ENCODE measurements at regions not wholly inside any gene's neighbourhood (a gene's known extent, or its start where the extent isn't known, plus 50 kb on each side); places are given as distances from the start of the nearest gene placed in this dataset.
A peak's percentile ranks its signal among the peaks of the same experiment; 100 is the strongest.

DNA sequence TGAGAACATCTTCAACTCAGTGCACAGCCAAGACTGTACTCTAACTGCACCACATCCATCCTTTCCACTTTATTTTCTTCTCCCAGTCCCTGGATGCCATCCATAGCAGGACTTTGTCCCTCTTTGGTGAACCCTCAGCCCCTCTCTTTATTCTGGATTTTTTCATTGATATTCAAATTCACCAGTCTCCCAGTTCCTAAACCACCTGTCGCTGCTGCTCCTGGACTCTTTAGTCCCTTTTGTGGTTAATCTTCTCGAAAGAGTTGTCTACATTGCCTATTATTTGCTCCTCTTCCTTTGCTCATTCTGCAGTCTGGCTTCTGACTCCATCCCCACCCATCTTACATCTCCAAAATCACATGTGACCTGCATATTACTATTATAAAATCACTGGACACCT, 59.4 kb upstream of the ZSWIM6 start:
- H3K9me3 Mint-ChIP-seq, result no peaks in the 10 kb centered on the region
- no peak overlapping the region for H3K4me3 Mint-ChIP-seq
- intact Hi-C loops (cut with micrococcal nuclease), result loop anchor here (10.0 kb wide), 1 partner anchor 48 kb away; no protein-coding TSS in a partner anchor
- H3K27me3 Mint-ChIP-seq, result no peaks in the 10 kb centered on the region
- no peak overlapping the region for H3K27ac Mint-ChIP-seq
- peaks cover 41% of the 10 kb centered on the region for H3K4me1 Mint-ChIP-seq (ENCODE audit: low read depth)
- H3K36me3 Mint-ChIP-seq (ENCODE audit: low read depth), result no peaks in the 10 kb centered on the region

DNA sequence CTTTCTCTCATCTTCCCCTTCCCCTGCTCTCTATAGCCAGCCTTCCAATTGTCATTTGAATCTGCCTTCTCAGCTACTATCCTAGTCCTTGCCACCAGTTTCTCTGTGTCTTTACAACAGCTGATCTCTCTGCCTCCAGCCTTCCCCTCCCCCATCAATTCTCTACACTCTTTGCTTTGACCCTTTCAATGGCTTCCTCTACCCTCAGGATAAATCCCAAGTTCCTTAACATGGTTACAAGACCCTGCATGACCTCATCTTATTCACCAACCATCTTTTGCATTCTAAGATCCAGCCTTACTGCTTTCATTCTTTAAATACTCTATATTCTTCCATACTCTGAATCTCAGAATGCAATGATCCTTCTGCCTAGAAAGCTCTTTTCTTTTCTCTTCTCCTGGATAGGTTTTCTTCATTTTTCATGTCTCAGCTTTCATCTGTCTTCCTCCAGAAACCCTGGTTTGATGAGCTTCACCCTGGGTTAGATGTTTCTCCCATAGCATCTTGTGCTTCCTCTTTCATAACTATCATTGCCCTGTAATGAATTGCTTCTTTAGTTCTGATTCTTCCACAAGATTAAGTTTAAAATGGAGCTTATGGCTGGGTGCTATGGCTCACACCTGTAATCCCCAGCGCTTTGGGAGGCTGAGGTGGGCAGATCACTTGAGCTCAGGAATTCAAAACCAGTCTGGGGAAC, 58.6 kb upstream of the ZSWIM6 start:
- Mint-ChIP-seq H3K4me1 (ENCODE audit: low read depth) (peaks cover 41% of the 10 kb centered on the region), H3K9me3 (no peaks in the 10 kb centered on the region), H3K36me3 (ENCODE audit: low read depth) (no peaks in the 10 kb centered on the region), H3K27me3 (no peaks in the 10 kb centered on the region), H3K4me3 (no peak overlapping the region), H3K27ac (no peak overlapping the region)
- intact Hi-C loops (cut with micrococcal nuclease), result loop anchor here (10.0 kb wide), 1 partner anchor 49 kb away; no protein-coding TSS in a partner anchor

DNA sequence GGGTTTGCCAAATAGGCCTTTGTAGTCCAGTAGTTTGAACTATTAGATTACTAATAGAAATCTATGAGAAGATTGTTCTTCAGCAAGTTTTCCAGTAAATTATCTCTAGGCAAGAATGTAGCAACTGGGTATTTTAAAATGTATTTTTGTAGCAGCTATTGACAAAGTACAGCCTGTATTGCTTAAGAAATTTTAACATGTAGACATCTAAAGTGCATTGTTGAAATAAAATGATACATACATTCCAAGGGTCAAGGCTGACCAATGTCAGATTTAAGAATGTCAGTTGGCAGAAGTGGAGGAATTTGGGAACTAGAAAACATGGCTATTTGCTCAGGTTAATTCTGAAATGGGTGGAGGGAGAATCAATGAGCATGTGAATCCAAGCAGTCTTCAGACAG, 57.5 kb upstream of the ZSWIM6 start:
- H3K9me3 Mint-ChIP-seq, result no peaks in the 10 kb centered on the region
- no peak overlapping the region for H3K27ac Mint-ChIP-seq
- intact Hi-C loops (cut with micrococcal nuclease), result loop anchor here (10.0 kb wide), 1 partner anchor 50 kb away; no protein-coding TSS in a partner anchor
- no peak overlapping the region for H3K4me3 Mint-ChIP-seq
- H3K36me3 Mint-ChIP-seq (ENCODE audit: low read depth), result no peaks in the 10 kb centered on the region
- peaks cover 36% of the 10 kb centered on the region for H3K4me1 Mint-ChIP-seq (ENCODE audit: low read depth)
- H3K27me3 Mint-ChIP-seq, result no peaks in the 10 kb centered on the region

DNA sequence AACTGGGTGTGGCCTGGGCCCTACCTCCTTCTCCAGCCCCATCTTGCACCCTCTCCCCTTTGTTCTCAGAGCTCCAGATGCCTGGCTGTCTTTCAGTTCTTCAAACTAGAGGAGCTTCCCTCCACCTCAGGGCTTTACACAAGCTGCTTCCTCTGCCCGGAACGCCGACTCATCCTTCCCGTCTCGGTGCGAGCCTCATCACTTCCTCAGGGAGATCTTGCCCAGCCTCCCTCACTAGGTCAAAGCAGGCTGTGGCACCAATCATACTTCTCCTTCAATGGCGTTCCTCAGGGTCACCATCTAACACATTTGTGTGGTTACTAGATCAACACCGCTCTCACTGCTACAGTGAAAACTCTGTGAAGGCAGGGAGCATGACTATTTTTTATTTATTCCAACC, 56.2 kb upstream of the ZSWIM6 start:
- Mint-ChIP-seq H3K36me3 (ENCODE audit: low read depth) (no peaks in the 10 kb centered on the region), H3K9me3 (no peaks in the 10 kb centered on the region), H3K4me1 (ENCODE audit: low read depth) (peaks cover 41% of the 10 kb centered on the region), H3K27ac (no peak overlapping the region), H3K4me3 (peak overlapping the region; percentile 1), H3K27me3 (no peaks in the 10 kb centered on the region)
- intact Hi-C loops (cut with micrococcal nuclease), result loop anchor here (2.0 to 10.0 kb wide), 5 partner anchors 41 to 133 kb away; partner anchors contain the start of gene SMIM15

DNA sequence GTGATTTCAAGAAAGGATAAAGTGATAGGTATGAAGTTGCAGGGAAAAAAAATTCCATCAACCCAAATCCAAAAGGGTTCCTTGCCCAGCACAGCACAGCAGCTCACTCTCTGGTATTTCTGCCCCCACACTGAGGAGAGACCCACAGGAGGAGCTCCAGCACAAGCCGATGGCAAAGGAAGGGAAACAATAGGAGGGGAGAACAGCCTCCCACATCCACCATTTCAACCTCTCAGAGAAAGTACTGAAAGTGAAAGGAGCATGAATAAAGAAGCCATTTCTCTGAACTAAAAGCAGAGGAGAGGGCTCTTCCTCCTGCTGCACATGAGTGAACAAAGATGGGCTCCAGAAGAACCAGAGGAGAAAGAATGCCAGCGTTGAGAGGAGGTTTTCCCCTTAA, 54.9 kb upstream of the ZSWIM6 start:
- peak overlapping the region; percentile 74 for H3K4me3 Mint-ChIP-seq
- peaks cover 45% of the 10 kb centered on the region for H3K4me1 Mint-ChIP-seq (ENCODE audit: low read depth)
- H3K27ac Mint-ChIP-seq, result no peak overlapping the region
- intact Hi-C loops (cut with micrococcal nuclease), result loop anchor here (2.0 to 10.0 kb wide), 5 partner anchors 40 to 132 kb away; partner anchors contain the start of gene SMIM15
- H3K9me3 Mint-ChIP-seq, result no peaks in the 10 kb centered on the region
- H3K27me3 Mint-ChIP-seq, result no peaks in the 10 kb centered on the region
- H3K36me3 Mint-ChIP-seq (ENCODE audit: low read depth), result no peaks in the 10 kb centered on the region

DNA sequence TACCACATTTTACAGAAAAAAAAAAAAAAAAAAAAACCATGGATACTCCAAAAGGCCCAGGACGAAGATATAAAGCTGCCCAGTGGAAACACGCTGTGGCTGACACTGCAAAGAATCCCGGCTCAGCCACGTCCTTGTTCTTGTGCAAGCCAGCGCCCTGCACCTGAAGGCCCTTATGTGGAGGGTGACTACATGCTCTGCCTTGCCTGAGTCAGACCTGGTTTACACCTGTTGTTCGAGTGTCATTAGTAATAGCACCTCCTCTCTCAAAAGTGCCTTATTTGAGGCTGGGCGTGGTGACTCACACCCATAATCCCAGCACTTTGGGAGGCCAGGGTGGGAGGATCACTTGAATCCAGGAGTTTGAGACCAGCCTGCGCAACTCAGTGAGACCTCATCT, 54.3 kb upstream of the ZSWIM6 start:
- H3K27me3 Mint-ChIP-seq, result no peaks in the 10 kb centered on the region
- intact Hi-C loops (cut with micrococcal nuclease), result loop anchor here (2.0 to 10.0 kb wide), 5 partner anchors 40 to 131 kb away; partner anchors contain the start of gene SMIM15
- no peaks in the 10 kb centered on the region for H3K36me3 Mint-ChIP-seq (ENCODE audit: low read depth)
- peak overlapping the region; percentile 74 for H3K4me3 Mint-ChIP-seq
- peaks cover 45% of the 10 kb centered on the region for H3K4me1 Mint-ChIP-seq (ENCODE audit: low read depth)
- H3K27ac Mint-ChIP-seq, result no peak overlapping the region
- no peaks in the 10 kb centered on the region for H3K9me3 Mint-ChIP-seq

DNA sequence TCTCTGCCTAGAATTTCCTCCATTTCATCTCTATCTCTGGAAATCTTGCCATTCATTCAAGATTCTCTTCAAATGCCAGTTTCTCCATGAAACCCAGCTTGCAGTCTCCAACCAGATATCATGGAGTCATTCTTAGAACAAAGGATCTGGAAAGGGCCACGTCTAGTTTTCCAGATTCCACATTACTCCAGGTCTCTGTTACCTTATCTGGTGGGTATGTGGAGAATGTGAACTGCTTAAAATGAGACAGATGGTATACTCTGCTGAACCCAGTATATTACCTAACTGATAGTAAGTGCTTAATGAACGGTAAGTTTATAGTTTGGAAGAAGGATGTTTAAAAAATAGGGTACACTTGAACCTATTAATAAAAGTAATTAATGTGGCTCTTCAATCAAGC, 52.3 kb upstream of the ZSWIM6 start:
- peaks cover 50% of the 10 kb centered on the region for H3K4me1 Mint-ChIP-seq (ENCODE audit: low read depth)
- H3K9me3 Mint-ChIP-seq, result no peaks in the 10 kb centered on the region
- no peaks in the 10 kb centered on the region for H3K27me3 Mint-ChIP-seq
- intact Hi-C loops (cut with micrococcal nuclease), result loop anchor here (5.0 to 10.0 kb wide), 3 partner anchors 38 to 117 kb away; partner anchors contain the start of gene SMIM15
- H3K4me3 Mint-ChIP-seq, result no peak overlapping the region
- H3K27ac Mint-ChIP-seq, result no peak overlapping the region
- no peaks in the 10 kb centered on the region for H3K36me3 Mint-ChIP-seq (ENCODE audit: low read depth)

DNA sequence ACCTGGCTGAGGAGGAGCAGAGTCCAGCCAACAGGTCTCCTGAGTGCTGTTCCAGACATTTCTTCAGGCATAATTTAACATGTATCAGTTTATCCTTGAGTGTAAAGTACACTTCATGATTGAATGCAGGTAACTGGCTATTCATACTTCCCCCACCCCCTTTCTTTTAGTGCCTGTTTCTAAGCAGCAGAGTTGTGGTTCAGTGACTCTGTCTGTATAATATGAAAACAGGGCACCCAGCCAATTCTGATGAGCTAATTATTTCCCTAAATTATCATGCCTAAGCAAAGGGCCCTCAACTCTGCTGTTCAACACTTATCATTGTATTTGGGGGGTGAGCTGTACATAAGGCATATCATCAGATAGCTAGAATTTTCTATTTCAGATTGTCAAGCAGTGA, 51.9 kb upstream of the ZSWIM6 start:
- Mint-ChIP-seq H3K4me1 (ENCODE audit: low read depth) (peaks cover 50% of the 10 kb centered on the region), H3K4me3 (no peak overlapping the region), H3K27ac (no peak overlapping the region), H3K27me3 (no peaks in the 10 kb centered on the region), H3K9me3 (no peaks in the 10 kb centered on the region), H3K36me3 (ENCODE audit: low read depth) (no peaks in the 10 kb centered on the region)
- intact Hi-C loops (cut with micrococcal nuclease), result no loop called here

DNA sequence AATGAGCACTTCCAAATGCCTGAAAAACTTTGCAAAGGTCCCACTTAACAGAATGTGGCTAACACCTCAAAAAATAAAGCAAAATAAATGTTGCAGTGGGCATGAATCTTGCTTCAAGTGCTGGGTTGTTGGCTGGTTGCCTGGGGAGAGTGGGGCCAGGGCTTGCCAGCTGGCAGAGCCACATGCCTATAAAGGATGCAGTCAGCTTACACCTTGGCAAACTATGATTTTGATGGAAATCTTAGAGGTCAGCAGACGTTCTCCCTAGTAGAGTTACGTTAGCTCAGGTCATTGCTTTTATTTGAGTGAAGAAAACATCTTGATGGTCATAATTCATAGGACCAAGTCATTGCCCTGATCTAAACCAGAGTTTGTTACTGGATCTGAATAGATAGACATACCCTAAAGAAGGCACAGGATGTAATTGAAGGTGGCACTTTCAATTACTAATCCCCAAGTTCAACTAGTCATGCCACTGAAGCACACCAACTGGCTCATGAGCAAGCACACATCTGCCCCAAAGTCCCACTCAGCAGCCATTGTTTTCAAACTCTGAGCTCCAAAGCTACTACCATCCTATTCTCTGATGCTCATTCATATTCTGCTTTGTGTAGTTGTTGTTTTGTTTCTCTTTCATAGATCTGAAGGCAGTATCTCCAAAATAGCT, 51.2 kb upstream of the ZSWIM6 start:
- no peaks in the 10 kb centered on the region for H3K9me3 Mint-ChIP-seq
- H3K36me3 Mint-ChIP-seq (ENCODE audit: low read depth), result no peaks in the 10 kb centered on the region
- H3K27ac Mint-ChIP-seq, result no peak overlapping the region
- intact Hi-C loops (cut with micrococcal nuclease), result no loop called here
- H3K27me3 Mint-ChIP-seq, result no peaks in the 10 kb centered on the region
- no peak overlapping the region for H3K4me3 Mint-ChIP-seq
- H3K4me1 Mint-ChIP-seq (ENCODE audit: low read depth), result peaks cover 50% of the 10 kb centered on the region

DNA sequence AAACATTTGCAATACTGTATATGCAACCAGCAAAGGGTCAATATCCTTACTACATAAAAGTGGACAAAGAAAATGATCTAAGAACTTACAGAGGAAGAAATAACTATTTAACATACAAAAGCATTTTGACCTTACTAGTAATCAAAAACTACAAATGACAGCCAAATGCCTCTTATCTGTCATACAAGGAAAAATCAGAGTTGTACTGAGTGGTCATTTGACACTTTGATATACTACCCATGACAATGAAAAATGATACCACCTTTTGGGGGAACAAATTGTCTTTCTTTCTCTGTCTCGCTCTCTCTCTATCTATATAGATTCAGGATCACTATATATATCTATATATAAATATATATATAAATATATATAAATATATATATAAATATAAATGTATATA, 50.4 kb upstream of the ZSWIM6 start:
- H3K27ac Mint-ChIP-seq, result no peak overlapping the region
- intact Hi-C loops (cut with micrococcal nuclease), result no loop called here
- no peaks in the 10 kb centered on the region for H3K27me3 Mint-ChIP-seq
- H3K36me3 Mint-ChIP-seq (ENCODE audit: low read depth), result no peaks in the 10 kb centered on the region
- peaks cover 50% of the 10 kb centered on the region for H3K4me1 Mint-ChIP-seq (ENCODE audit: low read depth)
- no peak overlapping the region for H3K4me3 Mint-ChIP-seq
- H3K9me3 Mint-ChIP-seq, result no peaks in the 10 kb centered on the region

Measured in dendritic cell treated with granulocyte-macrophage colony-stimulating factor and Interleukin-4, amounts not matched to agents 40 ng/mL and 50 ng/mL, for 4 days (primary cell).